ENCODE measurements at regions not wholly inside any gene's neighbourhood (a gene's known extent, or its start where the extent isn't known, plus 50 kb on each side); places are given as distances from the start of the nearest gene placed in this dataset.
"Not testable (repeated sequence)": the region's sequence is repeated elsewhere in the genome, so short reads cannot be mapped to it uniquely, and the experiment has no call there.

- TF ChIP-seq, protein P1, sequence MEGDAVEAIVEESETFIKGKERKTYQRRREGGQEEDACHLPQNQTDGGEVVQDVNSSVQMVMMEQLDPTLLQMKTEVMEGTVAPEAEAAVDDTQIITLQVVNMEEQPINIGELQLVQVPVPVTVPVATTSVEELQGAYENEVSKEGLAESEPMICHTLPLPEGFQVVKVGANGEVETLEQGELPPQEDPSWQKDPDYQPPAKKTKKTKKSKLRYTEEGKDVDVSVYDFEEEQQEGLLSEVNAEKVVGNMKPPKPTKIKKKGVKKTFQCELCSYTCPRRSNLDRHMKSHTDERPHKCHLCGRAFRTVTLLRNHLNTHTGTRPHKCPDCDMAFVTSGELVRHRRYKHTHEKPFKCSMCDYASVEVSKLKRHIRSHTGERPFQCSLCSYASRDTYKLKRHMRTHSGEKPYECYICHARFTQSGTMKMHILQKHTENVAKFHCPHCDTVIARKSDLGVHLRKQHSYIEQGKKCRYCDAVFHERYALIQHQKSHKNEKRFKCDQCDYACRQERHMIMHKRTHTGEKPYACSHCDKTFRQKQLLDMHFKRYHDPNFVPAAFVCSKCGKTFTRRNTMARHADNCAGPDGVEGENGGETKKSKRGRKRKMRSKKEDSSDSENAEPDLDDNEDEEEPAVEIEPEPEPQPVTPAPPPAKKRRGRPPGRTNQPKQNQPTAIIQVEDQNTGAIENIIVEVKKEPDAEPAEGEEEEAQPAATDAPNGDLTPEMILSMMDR (IDR thresholded peaks at IDR 0.05 in 4 of 5, conservative IDR thresholded peaks at IDR 0.05 in 1 of 5), result not testable (repeated sequence)
- not testable (repeated sequence) for TF ChIP-seq POLR2A (IDR thresholded peaks at IDR 0.05)
These were observed 162.4 kb downstream of the ZFP64 start for GRCh38 chr20:52029129-52029528.
